ENCODE measurements at regions not wholly inside any gene's neighbourhood (a gene's known extent, or its start where the extent isn't known, plus 50 kb on each side); places are given as distances from the start of the nearest gene placed in this dataset.
"Not testable (repeated sequence)": the region's sequence is repeated elsewhere in the genome, so short reads cannot be mapped to it uniquely, and the experiment has no call there.

DNA sequence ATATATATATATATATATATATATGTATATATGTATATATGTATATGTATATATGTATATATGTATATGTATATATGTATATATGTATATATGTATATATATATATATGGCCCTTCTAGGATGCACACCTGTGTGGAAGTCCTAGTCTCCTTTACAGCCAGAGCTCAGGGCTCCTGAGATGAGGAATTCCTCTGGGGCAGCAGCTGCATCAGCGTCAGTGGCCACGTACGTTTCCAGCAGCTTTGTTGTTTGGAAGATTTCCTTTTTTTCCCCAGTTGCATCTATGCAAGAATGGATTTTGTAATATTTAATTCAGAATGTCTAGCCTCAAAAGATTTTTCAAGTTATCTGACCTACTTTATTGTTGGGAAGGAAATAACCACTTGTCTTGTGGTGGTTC, 68.6 kb downstream of the TNFAIP2 start:
- Mint-ChIP-seq H3K36me3 (ENCODE audit: insufficient read depth) (no peaks in the 10 kb centered on the region), H3K4me3 (ENCODE audit: low read depth) (no peak overlapping the region), H3K4me1 (ENCODE audit: low read depth) (peaks cover 16% of the 10 kb centered on the region), H3K9me3 (ENCODE audit: low read depth) (no peaks in the 10 kb centered on the region), H3K27ac (no peak overlapping the region), H3K27me3 (peaks cover 16% of the 10 kb centered on the region)
- TF ChIP-seq, protein P1, sequence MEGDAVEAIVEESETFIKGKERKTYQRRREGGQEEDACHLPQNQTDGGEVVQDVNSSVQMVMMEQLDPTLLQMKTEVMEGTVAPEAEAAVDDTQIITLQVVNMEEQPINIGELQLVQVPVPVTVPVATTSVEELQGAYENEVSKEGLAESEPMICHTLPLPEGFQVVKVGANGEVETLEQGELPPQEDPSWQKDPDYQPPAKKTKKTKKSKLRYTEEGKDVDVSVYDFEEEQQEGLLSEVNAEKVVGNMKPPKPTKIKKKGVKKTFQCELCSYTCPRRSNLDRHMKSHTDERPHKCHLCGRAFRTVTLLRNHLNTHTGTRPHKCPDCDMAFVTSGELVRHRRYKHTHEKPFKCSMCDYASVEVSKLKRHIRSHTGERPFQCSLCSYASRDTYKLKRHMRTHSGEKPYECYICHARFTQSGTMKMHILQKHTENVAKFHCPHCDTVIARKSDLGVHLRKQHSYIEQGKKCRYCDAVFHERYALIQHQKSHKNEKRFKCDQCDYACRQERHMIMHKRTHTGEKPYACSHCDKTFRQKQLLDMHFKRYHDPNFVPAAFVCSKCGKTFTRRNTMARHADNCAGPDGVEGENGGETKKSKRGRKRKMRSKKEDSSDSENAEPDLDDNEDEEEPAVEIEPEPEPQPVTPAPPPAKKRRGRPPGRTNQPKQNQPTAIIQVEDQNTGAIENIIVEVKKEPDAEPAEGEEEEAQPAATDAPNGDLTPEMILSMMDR (IDR thresholded peaks at IDR 0.05; ENCODE audit: unreplicated experiment), result no peak
- DNase-seq (ENCODE audit: low spot score, unreplicated experiment), result no peak

DNA sequence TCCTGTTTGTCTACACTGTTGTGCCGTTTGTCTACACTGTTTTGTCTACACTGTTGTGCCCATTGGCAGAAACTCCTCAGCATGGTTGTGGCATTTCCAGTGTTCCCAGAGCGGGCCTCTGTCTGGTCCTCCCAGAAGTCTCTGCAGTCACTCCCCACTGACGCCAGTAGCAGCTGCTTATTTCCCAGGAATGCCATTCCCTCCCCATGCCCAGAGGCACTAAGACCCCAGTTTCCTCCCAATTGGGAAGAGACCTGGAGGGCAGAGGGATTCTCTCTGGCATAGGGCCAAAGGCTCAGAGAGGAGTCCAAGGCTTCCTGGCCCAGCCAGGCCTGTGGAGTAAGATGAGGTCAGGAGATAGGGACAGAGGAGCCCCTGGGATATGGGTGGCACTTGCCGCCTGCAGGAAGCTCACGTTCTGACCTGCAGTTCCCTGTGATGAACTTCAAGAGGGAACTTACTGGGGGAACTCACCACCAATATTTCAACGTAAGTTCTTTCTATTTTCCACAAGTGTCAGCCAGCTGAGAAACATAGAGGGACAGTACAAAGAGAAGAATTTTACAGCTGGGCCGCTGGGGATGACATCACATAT, 69.1 kb downstream of the TNFAIP2 start:
- Mint-ChIP-seq H3K4me3 (ENCODE audit: low read depth) (no peak overlapping the region), H3K4me1 (ENCODE audit: low read depth) (peaks cover 11% of the 10 kb centered on the region), H3K27ac (no peak overlapping the region), H3K36me3 (ENCODE audit: insufficient read depth) (no peaks in the 10 kb centered on the region), H3K9me3 (ENCODE audit: low read depth) (no peaks in the 10 kb centered on the region), H3K27me3 (peaks cover 16% of the 10 kb centered on the region)
- TF ChIP-seq, protein P1 (IDR thresholded peaks at IDR 0.05; ENCODE audit: unreplicated experiment), result no peak
- no peak for DNase-seq (ENCODE audit: low spot score, unreplicated experiment)

DNA sequence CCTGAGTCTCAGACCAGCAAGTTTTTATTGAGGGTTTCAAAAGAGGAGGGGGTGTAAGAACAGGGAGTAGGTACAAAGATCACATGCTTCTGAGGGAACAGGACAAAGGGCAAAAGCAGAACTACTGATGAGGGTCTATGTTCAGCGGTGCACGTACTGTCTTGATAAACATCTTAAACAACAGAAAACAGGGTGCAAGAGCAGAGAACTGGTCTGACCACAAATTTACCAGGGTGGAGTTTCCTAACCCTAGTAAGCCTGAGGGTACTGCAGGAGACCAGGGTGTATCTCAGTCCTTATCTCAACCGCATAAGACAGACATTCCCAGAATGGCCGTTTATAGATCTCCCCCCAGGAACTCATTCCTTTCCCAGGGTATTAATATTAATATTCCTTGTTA, 69.6 kb downstream of the TNFAIP2 start:
- peaks cover 16% of the 10 kb centered on the region for H3K27me3 Mint-ChIP-seq
- H3K9me3 Mint-ChIP-seq (ENCODE audit: low read depth); H3K4me3 Mint-ChIP-seq (ENCODE audit: low read depth); H3K36me3 Mint-ChIP-seq (ENCODE audit: insufficient read depth); H3K4me1 Mint-ChIP-seq (ENCODE audit: low read depth); DNase-seq (ENCODE audit: low spot score, unreplicated experiment); H3K27ac Mint-ChIP-seq: not testable (repeated sequence)

DNA sequence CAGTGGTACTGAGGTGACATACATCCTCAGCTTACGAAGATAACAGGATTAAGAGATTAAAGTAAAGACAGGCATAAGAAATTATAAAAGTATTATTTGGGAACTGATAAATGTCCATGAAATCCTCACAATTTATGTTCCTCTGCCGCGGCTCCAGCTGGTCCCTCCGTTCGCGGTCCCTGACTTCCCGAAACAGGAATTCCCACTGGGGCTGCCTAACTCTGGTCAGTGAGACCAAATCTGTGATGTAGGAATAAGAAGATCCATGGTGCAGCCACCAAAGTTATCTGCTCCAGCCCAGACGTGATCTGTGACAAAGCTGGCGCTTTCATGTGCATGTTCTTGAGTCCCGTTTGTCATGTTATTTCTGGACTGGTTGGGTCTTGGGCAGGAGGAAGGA, 70.2 kb downstream of the TNFAIP2 start:
- not testable (repeated sequence) for H3K4me3 Mint-ChIP-seq (ENCODE audit: low read depth); DNase-seq (ENCODE audit: low spot score, unreplicated experiment); H3K4me1 Mint-ChIP-seq (ENCODE audit: low read depth); H3K9me3 Mint-ChIP-seq (ENCODE audit: low read depth); H3K27ac Mint-ChIP-seq; H3K36me3 Mint-ChIP-seq (ENCODE audit: insufficient read depth)
- peaks cover 12% of the 10 kb centered on the region for H3K27me3 Mint-ChIP-seq

DNA sequence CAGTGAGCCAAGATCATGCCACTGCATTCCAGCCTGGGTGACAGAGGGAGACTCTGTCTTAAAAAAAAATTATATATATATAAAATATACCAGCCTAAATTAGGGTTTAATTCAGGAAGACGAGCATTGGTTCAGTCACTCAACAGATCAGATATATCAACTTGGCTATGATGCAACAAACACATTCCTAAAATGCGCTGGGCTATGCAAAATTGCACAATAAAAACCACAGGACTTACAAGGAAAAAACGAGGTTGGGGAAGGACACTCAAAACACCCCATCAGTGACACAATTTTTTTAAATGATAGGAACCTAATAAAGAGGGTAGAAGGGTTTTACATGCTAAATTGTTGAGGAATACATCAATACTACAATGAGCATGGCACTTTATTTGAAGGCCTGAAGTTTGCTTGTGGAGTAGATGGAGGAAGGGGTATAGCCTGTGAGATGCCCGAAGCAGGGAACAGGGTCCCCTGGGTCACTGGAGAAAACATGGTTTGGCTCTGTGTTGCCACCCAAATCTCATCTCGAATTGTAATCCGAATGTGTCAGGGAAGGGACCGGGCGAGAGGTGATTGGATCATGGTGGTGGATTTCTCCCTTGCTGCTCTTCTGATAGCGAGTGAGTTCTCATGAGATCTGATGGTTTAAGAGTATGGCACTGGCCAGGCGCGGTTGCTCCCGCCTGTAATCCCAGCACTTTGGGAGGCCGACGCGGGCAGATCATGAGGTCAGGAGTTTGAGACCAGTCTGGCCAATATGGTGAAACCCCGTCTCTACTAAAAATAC, 71.2 kb downstream of the TNFAIP2 start:
- H3K36me3 Mint-ChIP-seq (ENCODE audit: insufficient read depth), result no peaks in the 10 kb centered on the region
- TF ChIP-seq, protein P1 (IDR thresholded peaks at IDR 0.05; ENCODE audit: unreplicated experiment), result no peak
- no peak overlapping the region for H3K27ac Mint-ChIP-seq

DNA sequence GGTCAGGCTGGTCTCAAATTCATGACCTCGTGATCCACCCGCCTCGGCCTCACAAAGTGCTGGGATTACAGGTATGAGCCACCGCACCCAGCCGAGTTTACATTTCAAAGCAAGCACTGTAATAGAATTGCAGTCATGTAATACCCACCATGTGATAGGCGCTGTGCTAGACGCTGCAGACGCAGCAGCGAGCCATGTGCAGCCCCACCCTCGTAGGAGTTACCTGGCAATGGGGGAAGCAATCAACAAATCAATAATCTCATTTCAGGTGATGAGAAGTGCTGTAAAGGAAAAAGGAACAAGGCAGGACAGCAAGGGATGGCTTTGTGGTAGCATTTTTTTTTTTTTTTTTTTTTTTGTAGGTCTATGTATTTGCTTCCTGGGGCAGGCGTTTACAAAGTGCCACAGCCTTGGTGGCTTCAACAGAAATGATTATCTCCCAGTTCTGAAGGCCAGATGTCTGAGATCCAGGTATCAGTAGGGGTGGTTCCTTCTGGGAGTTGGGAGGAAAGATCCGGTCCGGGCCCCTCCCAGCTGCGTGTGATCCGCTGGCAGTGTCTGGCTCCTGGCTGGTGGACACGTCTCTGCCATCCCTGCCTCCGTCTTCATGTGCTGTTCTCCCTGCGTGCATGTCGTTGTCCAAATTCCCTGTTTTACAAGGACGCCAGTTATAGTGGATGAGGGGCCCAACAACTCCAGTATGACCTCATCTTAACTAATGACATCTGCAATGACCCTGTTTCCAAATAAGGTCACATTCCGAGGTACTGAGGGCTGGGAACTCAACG, 72.8 kb downstream of the TNFAIP2 start:
- TF ChIP-seq, protein P1 (IDR thresholded peaks at IDR 0.05; ENCODE audit: unreplicated experiment), result no peak
- Mint-ChIP-seq H3K9me3 (ENCODE audit: low read depth) (peaks cover 2% of the 10 kb centered on the region), H3K4me3 (ENCODE audit: low read depth) (no peak overlapping the region), H3K4me1 (ENCODE audit: low read depth) (peaks cover 4% of the 10 kb centered on the region), H3K27me3 (no peaks in the 10 kb centered on the region), H3K36me3 (ENCODE audit: insufficient read depth) (no peaks in the 10 kb centered on the region), H3K27ac (peak overlapping the region; percentile 24)
- no peak for DNase-seq (ENCODE audit: low spot score, unreplicated experiment)

More for the DNA sequence above, 71.2 kb downstream of the TNFAIP2 start:
- Mint-ChIP-seq H3K9me3 (ENCODE audit: low read depth) (no peaks in the 10 kb centered on the region), H3K4me1 (ENCODE audit: low read depth) (peaks cover 4% of the 10 kb centered on the region), H3K4me3 (ENCODE audit: low read depth) (no peak overlapping the region), H3K27me3 (peaks cover 10% of the 10 kb centered on the region)
- DNase-seq (ENCODE audit: low spot score, unreplicated experiment), result no peak
